ENCODE measurements at regions not wholly inside any gene's neighbourhood (a gene's known extent, or its start where the extent isn't known, plus 50 kb on each side); places are given as distances from the start of the nearest gene placed in this dataset.

- peaks cover 2% of the 10 kb centered on the region; the same call in 1 of the 2 replicates for H3K27me3 Mint-ChIP-seq (ENCODE audit: low read depth)
- no peak overlapping the region for H3K9ac ChIP-seq (ENCODE audit: extremely low read depth, insufficient read length, low read length)
- H3K4me1 ChIP-seq (ENCODE audit: insufficient read depth, low read length) = peaks cover 5% of the 10 kb centered on the region; the same call in 1 of the 2 replicates
- no peaks in the 10 kb centered on the region for H4K20me1 ChIP-seq (ENCODE audit: control insufficient read depth, insufficient read depth, insufficient read length)
- H3K14ac ChIP-seq (ENCODE audit: insufficient read depth, low read length) = no peak overlapping the region
- no peak overlapping the region for H2AK5ac ChIP-seq (ENCODE audit: insufficient read length, low read length)
- no peak overlapping the region for H2BK20ac ChIP-seq (ENCODE audit: low read depth, low read length, poor library complexity, severe bottlenecking)
- H2BK120ac ChIP-seq (ENCODE audit: low read depth, low read length, poor library complexity, severe bottlenecking) = no peak overlapping the region
- H3K23me2 ChIP-seq (ENCODE audit: insufficient read length, low read depth, low read length, poor library complexity, severe bottlenecking) = no peaks in the 10 kb centered on the region
- H3K9me3 ChIP-seq (ENCODE audit: control insufficient read depth, low read depth, low read length) = no peaks in the 10 kb centered on the region
- H2BK5ac ChIP-seq (ENCODE audit: insufficient read length, low read length) = no peak overlapping the region
- no peaks in the 10 kb centered on the region for H3K36me3 Mint-ChIP-seq (ENCODE audit: insufficient read depth in 1 of 3, low read depth in 3 of 3)
- no peak for TF ChIP-seq CTCF (conservative IDR thresholded peaks at IDR 0.05)
- no peak overlapping the region for H2AFZ ChIP-seq (ENCODE audit: low read length)
- no CpG with 5 or more reads among the region's 5 CpGs for WGBS (ENCODE audit: extremely low coverage, insufficient read length, low lambda C conversion rate)
- H4K8ac ChIP-seq (replicated peaks; ENCODE audit: insufficient read length, low read depth, low read length) = no peak overlapping the region
- H3K4me2 ChIP-seq (ENCODE audit: insufficient read depth, insufficient read length, low read length) = no peak overlapping the region
- H3K4me3 Mint-ChIP-seq = no peak overlapping the region
- peaks cover 14 to 34% of the 10 kb centered on the region in 2 experiments for H3K4me1 Mint-ChIP-seq
- no peaks in the 10 kb centered on the region for H3K9me3 Mint-ChIP-seq
- no peak for DNase-seq
- H3K27me3 ChIP-seq (ENCODE audit: insufficient read depth, low read length) = no peaks in the 10 kb centered on the region
- H3T11ph ChIP-seq (ENCODE audit: low read length) = no peak overlapping the region
- H3K18ac ChIP-seq (ENCODE audit: insufficient read length, low read depth, low read length) = no peak overlapping the region
- no peak overlapping the region for H3K4ac ChIP-seq (ENCODE audit: low read depth, low read length)
- no peak overlapping the region for H4K5ac ChIP-seq (ENCODE audit: insufficient read length, low read depth, low read length)
- no peak overlapping the region for H2BK12ac ChIP-seq (ENCODE audit: insufficient read length, low read depth, low read length)
- H4K91ac ChIP-seq (ENCODE audit: insufficient read length, low read depth, low read length) = no peak overlapping the region
- H3K79me2 ChIP-seq (ENCODE audit: insufficient read depth, low read length) = no peaks in the 10 kb centered on the region
- no peak overlapping the region for H3K27ac ChIP-seq (ENCODE audit: insufficient read length, low read depth, low read length)
- no peak overlapping the region for H2BK15ac ChIP-seq (ENCODE audit: low read depth, low read length)
- H3K56ac ChIP-seq (ENCODE audit: insufficient read length, low read depth, low read length) = no peak overlapping the region
- H3K27ac Mint-ChIP-seq = peak overlapping the region in 1 of 3 experiments; percentile 53; a peak in 2 of 7 replicates
- no peak overlapping the region for H3K23ac ChIP-seq (ENCODE audit: insufficient read length, low read depth, low read length)
- no peaks in the 10 kb centered on the region for H3K79me1 ChIP-seq (ENCODE audit: insufficient read depth, low read depth, low read length, poor library complexity, severe bottlenecking)
These were observed 78.2 kb upstream of the CALM2 start for GRCh38 chr2:47254464-47254863.
